ENCODE measurements at regions not wholly inside any gene's neighbourhood (a gene's known extent, or its start where the extent isn't known, plus 50 kb on each side); places are given as distances from the start of the nearest gene placed in this dataset.

DNA sequence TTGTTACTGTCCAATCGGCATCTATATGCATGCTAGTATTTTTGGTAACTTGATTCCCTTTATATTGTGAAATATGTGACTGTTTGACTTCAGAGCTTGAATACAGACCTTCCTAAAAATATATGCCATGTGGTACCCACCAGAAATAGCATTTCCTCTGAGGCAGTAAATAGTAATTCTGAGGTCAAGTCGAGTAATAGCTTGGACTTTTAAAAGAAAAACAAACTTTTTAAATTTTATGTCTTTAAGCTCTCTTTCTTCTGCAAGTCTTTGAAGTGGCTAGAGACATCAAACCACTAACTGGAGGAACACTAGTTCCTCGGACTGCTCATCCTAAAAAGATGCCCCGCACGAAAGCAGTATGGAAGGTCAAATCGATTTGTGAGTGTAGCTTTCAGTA is 396.8 kb upstream of the SLC14A2 start:
- no peak overlapping the region for H3K27ac ChIP-seq
- no peaks in the 10 kb centered on the region for H3K9me3 ChIP-seq
- H3K4me3 ChIP-seq: no peak overlapping the region
- intact Hi-C loops (cut with DNase I): loop anchor here in 1 of 2 donors (10.0 kb wide), 2 partner anchors 166 to 294 kb away; no protein-coding TSS in a partner anchor
- no peaks in the 10 kb centered on the region for H3K4me1 ChIP-seq
- WGBS, 3 donors: 78 to 85% (median 81%) methylated on average over 6 of the region's 6 CpGs
- no peaks in the 10 kb centered on the region for H3K27me3 ChIP-seq (ENCODE audit: insufficient read depth in 3 of 3, low read length in 2 of 3)
- no peak for ATAC-seq
- no peak for DNase-seq
- H3K36me3 ChIP-seq (ENCODE audit: insufficient read depth in 1 of 2, low read depth in 1 of 2): no peaks in the 10 kb centered on the region
- TF ChIP-seq, protein P1, sequence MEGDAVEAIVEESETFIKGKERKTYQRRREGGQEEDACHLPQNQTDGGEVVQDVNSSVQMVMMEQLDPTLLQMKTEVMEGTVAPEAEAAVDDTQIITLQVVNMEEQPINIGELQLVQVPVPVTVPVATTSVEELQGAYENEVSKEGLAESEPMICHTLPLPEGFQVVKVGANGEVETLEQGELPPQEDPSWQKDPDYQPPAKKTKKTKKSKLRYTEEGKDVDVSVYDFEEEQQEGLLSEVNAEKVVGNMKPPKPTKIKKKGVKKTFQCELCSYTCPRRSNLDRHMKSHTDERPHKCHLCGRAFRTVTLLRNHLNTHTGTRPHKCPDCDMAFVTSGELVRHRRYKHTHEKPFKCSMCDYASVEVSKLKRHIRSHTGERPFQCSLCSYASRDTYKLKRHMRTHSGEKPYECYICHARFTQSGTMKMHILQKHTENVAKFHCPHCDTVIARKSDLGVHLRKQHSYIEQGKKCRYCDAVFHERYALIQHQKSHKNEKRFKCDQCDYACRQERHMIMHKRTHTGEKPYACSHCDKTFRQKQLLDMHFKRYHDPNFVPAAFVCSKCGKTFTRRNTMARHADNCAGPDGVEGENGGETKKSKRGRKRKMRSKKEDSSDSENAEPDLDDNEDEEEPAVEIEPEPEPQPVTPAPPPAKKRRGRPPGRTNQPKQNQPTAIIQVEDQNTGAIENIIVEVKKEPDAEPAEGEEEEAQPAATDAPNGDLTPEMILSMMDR (IDR thresholded peaks at IDR 0.05): no peak

DNA sequence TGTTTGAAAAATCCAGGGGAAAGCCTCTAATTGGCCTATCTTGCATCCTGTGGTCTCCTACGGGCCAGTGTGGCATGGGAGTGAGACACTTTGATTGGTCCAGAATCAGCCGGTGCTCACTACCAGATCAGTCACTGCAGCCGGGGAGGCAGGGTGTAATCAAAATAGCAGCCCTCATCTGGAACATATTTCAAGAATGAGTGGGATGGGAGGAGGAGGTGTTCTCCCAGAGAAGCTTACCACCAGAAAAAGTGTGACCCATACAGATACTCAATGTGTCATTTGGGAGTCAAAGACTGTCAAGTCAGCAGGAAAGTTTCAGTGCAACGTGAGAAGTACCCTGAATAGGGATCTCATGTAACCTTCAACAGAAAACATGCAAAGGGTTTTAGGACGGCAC is 393.9 kb upstream of the SLC14A2 start:
- TF ChIP-seq, protein P1 (IDR thresholded peaks at IDR 0.05): no peak
- Histone ChIP-seq H3K27ac (no peak overlapping the region), H3K27me3 (ENCODE audit: insufficient read depth in 3 of 3, low read length in 2 of 3) (no peaks in the 10 kb centered on the region), H3K4me3 (no peak overlapping the region), H3K4me1 (no peaks in the 10 kb centered on the region), H3K9me3 (no peaks in the 10 kb centered on the region), H3K36me3 (ENCODE audit: insufficient read depth in 1 of 2, low read depth in 1 of 2) (no peaks in the 10 kb centered on the region)
- intact Hi-C loops (cut with DNase I): no loop called here
- ATAC-seq: peak in 3 of 4 donors; percentile 71 to 84 (median 79)
- DNase-seq: no peak
- 35 to 53% (median 43%) methylated on average over 5 of the region's 5 CpGs for WGBS, 3 donors

DNA sequence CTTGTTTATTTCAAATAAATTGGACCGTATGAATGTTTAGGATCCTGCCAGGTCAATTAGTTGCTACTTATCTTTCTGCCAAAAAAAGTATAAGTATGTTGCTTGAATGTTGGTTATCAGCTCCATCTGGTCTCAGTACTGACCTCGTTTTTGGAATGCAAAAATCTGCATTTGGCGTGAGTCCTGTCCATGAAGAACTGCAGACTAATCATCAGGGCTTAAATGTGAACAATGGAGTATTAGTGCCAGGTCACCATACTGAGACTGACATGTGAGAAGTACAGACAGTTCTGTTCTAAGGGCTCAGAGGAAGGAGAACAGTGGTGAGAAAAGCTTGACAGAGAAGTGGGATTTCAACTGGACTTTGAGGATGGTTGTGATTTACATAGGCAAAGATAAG is 393.1 kb upstream of the SLC14A2 start:
- WGBS, 3 donors: 19 to 43% (median 30%) methylated on average over 3 of the region's 3 CpGs
- H3K9me3 ChIP-seq: peaks cover 3% of the 10 kb centered on the region

DNA sequence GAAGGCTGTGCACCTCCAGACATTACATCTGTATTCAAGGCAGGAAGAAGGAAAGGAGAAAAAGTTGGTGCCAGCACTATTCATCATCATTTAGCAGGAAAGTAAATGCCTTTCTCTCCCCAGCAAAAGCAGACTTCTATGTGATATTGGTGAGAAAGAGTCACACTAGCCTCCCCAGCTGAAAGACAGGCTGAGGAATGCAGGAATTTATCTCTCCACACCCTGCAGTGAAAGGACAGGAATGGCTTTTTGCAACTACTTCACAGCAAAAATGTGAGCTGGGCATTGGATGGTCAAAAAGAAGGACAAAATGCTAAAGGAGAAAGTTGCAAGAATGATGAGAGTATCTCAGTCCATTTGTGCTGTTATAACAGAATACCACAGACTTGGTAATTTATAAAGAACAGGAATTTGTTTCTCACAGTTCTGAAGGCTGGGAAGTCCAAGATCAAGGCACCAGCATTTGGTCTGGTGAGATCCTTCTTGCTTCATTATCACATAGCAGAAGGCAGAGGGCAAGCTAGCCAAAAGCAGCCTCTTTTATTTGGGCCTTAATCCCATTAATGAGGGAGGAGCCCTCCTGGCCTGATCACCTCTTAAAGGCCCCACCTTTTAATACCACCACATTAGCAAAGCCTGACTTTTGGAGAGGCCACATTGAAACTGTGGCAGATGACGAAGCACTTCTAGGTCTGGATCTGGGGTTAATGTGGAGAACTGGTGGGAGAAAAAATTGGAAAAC is 388.1 kb upstream of the SLC14A2 start:
- Histone ChIP-seq H3K27ac (no peak overlapping the region), H3K4me3 (no peak overlapping the region), H3K27me3 (ENCODE audit: insufficient read depth in 3 of 3, low read length in 2 of 3) (no peaks in the 10 kb centered on the region), H3K36me3 (ENCODE audit: insufficient read depth in 1 of 2, low read depth in 1 of 2) (no peaks in the 10 kb centered on the region), H3K4me1 (no peaks in the 10 kb centered on the region), H3K9me3 (peaks cover 6% of the 10 kb centered on the region)
- WGBS, 3 donors: 89 to 100% (median 100%) methylated on average over 1 of the region's 1 CpG
- ATAC-seq (no peak), DNase-seq (no peak)
- intact Hi-C loops (cut with DNase I): no loop called here
- TF ChIP-seq, protein P1 (IDR thresholded peaks at IDR 0.05): no peak

More for the DNA sequence above, 393.1 kb upstream of the SLC14A2 start:
- no peaks in the 10 kb centered on the region for H3K27me3 ChIP-seq (ENCODE audit: insufficient read depth in 3 of 3, low read length in 2 of 3)
- intact Hi-C loops (cut with DNase I): no loop called here
- no peaks in the 10 kb centered on the region for H3K4me1 ChIP-seq
- no peak for DNase-seq
- TF ChIP-seq, protein P1 (IDR thresholded peaks at IDR 0.05): no peak
- no peak overlapping the region for H3K27ac ChIP-seq
- no peaks in the 10 kb centered on the region for H3K36me3 ChIP-seq (ENCODE audit: insufficient read depth in 1 of 2, low read depth in 1 of 2)
- H3K4me3 ChIP-seq: no peak overlapping the region
- ATAC-seq: peak in 3 of 4 donors; percentile 49 to 59 (median 51)
